ENCODE measurements at regions not wholly inside any gene's neighbourhood (a gene's known extent, or its start where the extent isn't known, plus 50 kb on each side); places are given as distances from the start of the nearest gene placed in this dataset.

- H3K4me2 ChIP-seq = no peak overlapping the region
- H3K27ac ChIP-seq = no peak overlapping the region
- no peaks in the 10 kb centered on the region for H3K27me3 ChIP-seq
- no peak for DNase-seq (ENCODE audit: low spot score)
- no peaks in the 10 kb centered on the region for H3K9me2 ChIP-seq (replicated peaks; ENCODE audit: insufficient read depth)
- WGBS (ENCODE audit: low lambda C conversion rate, missing lambda C conversion rate) = 89% methylated on average over 1 of the region's 1 CpG
- no peak overlapping the region for H3K4me3 ChIP-seq
- no peak overlapping the region for H2AFZ ChIP-seq
- no peaks in the 10 kb centered on the region for H3K36me3 ChIP-seq (replicated peaks; ENCODE audit: insufficient read depth, low read depth)
- H3K4me1 ChIP-seq (ENCODE audit: insufficient read depth) = no peaks in the 10 kb centered on the region
- H3K9me3 ChIP-seq (ENCODE audit: low read depth) = no peaks in the 10 kb centered on the region
- no peaks in the 10 kb centered on the region for H3K79me2 ChIP-seq
- TF ChIP-seq EZH2phosphoT487 (IDR thresholded peaks at IDR 0.05; ENCODE audit: low read depth, severe bottlenecking, unreplicated experiment) (no peak), CTCF (IDR thresholded peaks at IDR 0.05; ENCODE audit: poor library complexity) (no peak), EZH2 (IDR thresholded peaks at IDR 0.05; ENCODE audit: borderline replicate concordance) (no peak)
- H4K20me1 ChIP-seq (ENCODE audit: insufficient read depth, poor library complexity, severe bottlenecking) = no peaks in the 10 kb centered on the region
Observed at GRCh38 chr12:74418573-74418972, 119.1 kb upstream of the ATXN7L3B start.

- TF ChIP-seq CTCF (IDR thresholded peaks at IDR 0.05; ENCODE audit: poor library complexity) (no peak), EZH2 (IDR thresholded peaks at IDR 0.05; ENCODE audit: borderline replicate concordance) (no peak), EZH2phosphoT487 (IDR thresholded peaks at IDR 0.05; ENCODE audit: low read depth, severe bottlenecking, unreplicated experiment) (no peak)
- 24% methylated on average over 1 of the region's 1 CpG for WGBS (ENCODE audit: low lambda C conversion rate, missing lambda C conversion rate)
Observed at GRCh38 chr12:74424778-74425177, 112.9 kb upstream of the ATXN7L3B start.

GRCh38 chr12:74426091-74426490 lies 111.5 kb upstream of the ATXN7L3B start:
- no peak overlapping the region for H3K27ac ChIP-seq
- no peaks in the 10 kb centered on the region for H3K79me2 ChIP-seq
- no peaks in the 10 kb centered on the region for H3K9me2 ChIP-seq (replicated peaks; ENCODE audit: insufficient read depth)
- no peak overlapping the region for H2AFZ ChIP-seq
- no peak overlapping the region for H3K4me3 ChIP-seq
- no peak for DNase-seq (ENCODE audit: low spot score)
- no peak for TF ChIP-seq EZH2phosphoT487 (IDR thresholded peaks at IDR 0.05; ENCODE audit: low read depth, severe bottlenecking, unreplicated experiment)
- TF ChIP-seq EZH2 (IDR thresholded peaks at IDR 0.05; ENCODE audit: borderline replicate concordance) = no peak
- TF ChIP-seq CTCF (IDR thresholded peaks at IDR 0.05; ENCODE audit: poor library complexity) = no peak
- no peak overlapping the region for H3K4me2 ChIP-seq
- no peaks in the 10 kb centered on the region for H3K4me1 ChIP-seq (ENCODE audit: insufficient read depth)
- H3K9me3 ChIP-seq (ENCODE audit: low read depth) = no peaks in the 10 kb centered on the region
- H4K20me1 ChIP-seq (ENCODE audit: insufficient read depth, poor library complexity, severe bottlenecking) = no peaks in the 10 kb centered on the region
- no peaks in the 10 kb centered on the region for H3K36me3 ChIP-seq (replicated peaks; ENCODE audit: insufficient read depth, low read depth)
- H3K27me3 ChIP-seq = no peaks in the 10 kb centered on the region

More at GRCh38 chr12:74424778-74425177, 112.9 kb upstream of the ATXN7L3B start:
- Histone ChIP-seq H3K27me3 (no peaks in the 10 kb centered on the region), H4K20me1 (ENCODE audit: insufficient read depth, poor library complexity, severe bottlenecking) (no peaks in the 10 kb centered on the region), H3K4me2 (no peak overlapping the region), H3K9me3 (ENCODE audit: low read depth) (no peaks in the 10 kb centered on the region), H3K9me2 (replicated peaks; ENCODE audit: insufficient read depth) (no peaks in the 10 kb centered on the region), H2AFZ (no peak overlapping the region), H3K27ac (no peak overlapping the region), H3K79me2 (no peaks in the 10 kb centered on the region), H3K36me3 (replicated peaks; ENCODE audit: insufficient read depth, low read depth) (no peaks in the 10 kb centered on the region), H3K4me1 (ENCODE audit: insufficient read depth) (no peaks in the 10 kb centered on the region), H3K4me3 (no peak overlapping the region)
- DNase-seq (ENCODE audit: low spot score) = no peak

GRCh38 chr12:74429535-74429934 lies 108.1 kb upstream of the ATXN7L3B start:
- Histone ChIP-seq H2AFZ (no peak overlapping the region), H3K27me3 (no peaks in the 10 kb centered on the region), H3K9me3 (ENCODE audit: low read depth) (no peaks in the 10 kb centered on the region), H3K27ac (no peak overlapping the region), H3K4me3 (no peak overlapping the region), H3K79me2 (no peaks in the 10 kb centered on the region), H3K9me2 (replicated peaks; ENCODE audit: insufficient read depth) (no peaks in the 10 kb centered on the region), H3K4me2 (no peak overlapping the region), H3K4me1 (ENCODE audit: insufficient read depth) (no peaks in the 10 kb centered on the region), H3K36me3 (replicated peaks; ENCODE audit: insufficient read depth, low read depth) (no peaks in the 10 kb centered on the region), H4K20me1 (ENCODE audit: insufficient read depth, poor library complexity, severe bottlenecking) (no peaks in the 10 kb centered on the region)
- no peak for DNase-seq (ENCODE audit: low spot score)
- TF ChIP-seq EZH2phosphoT487 (IDR thresholded peaks at IDR 0.05; ENCODE audit: low read depth, severe bottlenecking, unreplicated experiment) = no peak
- TF ChIP-seq EZH2 (IDR thresholded peaks at IDR 0.05; ENCODE audit: borderline replicate concordance) = no peak

All from hepatocyte (in vitro differentiated cells).